Skeletal muscle satellite cell (primary cell): ENCODE measurements at regions not wholly inside any gene's neighbourhood (a gene's known extent, or its start where the extent isn't known, plus 50 kb on each side); places are given as distances from the start of the nearest gene placed in this dataset.
"Not testable (repeated sequence)": the region's sequence is repeated elsewhere in the genome, so short reads cannot be mapped to it uniquely, and the experiment has no call there.

Experiments used
- H3K27me3 ChIP-seq: 2 replicates; pipeline ENCODE4 v1.7.0; 2013; ENCODE audit warnings: low read length; ENCODE audit not compliant: control insufficient read depth, insufficient read depth
- H3K36me3 ChIP-seq: 2 replicates; pipeline ENCODE4 v1.7.0; 2013; ENCODE audit warnings: mild to moderate bottlenecking, control low read depth, low read length; ENCODE audit not compliant: insufficient read depth
- H3K4me1 ChIP-seq: 2 replicates; pipeline ENCODE4 v1.7.0; 2013; ENCODE audit warnings: low read length; ENCODE audit not compliant: control insufficient read depth, insufficient read depth
- H3K4me2 ChIP-seq: 2 replicates; pipeline ENCODE4 v1.7.0; 2013; ENCODE audit warnings: mild to moderate bottlenecking, low read length
- H3K4me3 ChIP-seq: 2 replicates; pipeline ENCODE4 v1.7.0; 2013; ENCODE audit warnings: low read length
- H3K9ac ChIP-seq: 2 replicates; pipeline ENCODE4 v1.7.0; 2013; ENCODE audit warnings: mild to moderate bottlenecking, low read depth, low read length, moderate library complexity
- H3K9me3 ChIP-seq: replicated peaks from 2 replicates; pipeline ENCODE4 v1.7.0; 2013; ENCODE audit warnings: mild to moderate bottlenecking, control low read depth, low read length

DNA sequence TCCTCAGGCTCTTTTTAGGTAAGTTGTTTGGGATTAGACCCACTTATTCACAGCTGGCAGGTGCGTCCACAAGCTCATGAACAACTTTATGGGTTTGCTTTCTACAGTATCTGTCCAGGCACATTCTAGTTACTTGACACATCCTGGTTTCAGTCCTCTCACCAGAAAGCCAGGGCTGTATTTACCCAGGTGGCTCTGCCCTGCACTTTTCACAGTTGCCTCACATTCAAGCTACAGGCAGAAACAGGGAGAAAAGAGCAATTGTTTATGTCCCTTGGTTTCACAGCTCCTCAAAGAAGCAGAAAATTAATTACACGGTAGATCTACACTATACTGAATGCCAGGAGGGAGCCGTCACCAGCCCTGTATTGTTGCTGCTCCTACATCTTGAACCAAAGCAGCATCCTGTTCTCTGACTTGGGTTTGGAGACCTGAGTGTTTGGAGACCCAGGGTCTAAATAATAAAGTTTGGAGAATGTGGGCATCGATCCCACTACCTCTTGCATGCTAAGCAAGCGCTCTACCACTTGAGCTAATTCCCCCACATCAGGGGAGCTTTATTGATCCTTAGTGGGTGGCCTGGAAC lies 159.2 kb upstream of the ZNF322 start:
- H3K36me3 ChIP-seq, H3K4me3 ChIP-seq, H3K4me2 ChIP-seq, H3K4me1 ChIP-seq, H3K9ac ChIP-seq, H3K27me3 ChIP-seq, H3K9me3 ChIP-seq: not testable (repeated sequence)

DNA sequence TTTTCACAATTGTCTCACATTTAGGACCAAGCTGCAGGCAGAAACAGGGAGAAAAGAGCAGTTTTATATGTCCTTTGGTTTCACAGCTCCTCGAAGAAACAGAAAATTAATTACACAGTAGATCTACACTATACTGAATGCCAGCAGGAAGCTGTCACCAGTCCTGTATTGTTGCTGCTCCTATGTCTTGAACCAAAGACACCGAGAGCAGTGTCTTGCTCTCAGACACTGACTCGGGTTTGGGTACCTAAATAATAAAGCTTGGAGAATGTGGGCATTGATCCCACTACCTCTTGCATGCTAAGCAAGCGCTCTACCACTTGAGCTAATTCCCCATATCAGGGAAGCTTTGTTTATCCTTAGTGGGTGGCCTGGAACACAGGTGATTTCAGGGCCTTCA lies 168.4 kb upstream of the ZNF322 start:
- H3K4me1 ChIP-seq, result not testable (repeated sequence)

DNA sequence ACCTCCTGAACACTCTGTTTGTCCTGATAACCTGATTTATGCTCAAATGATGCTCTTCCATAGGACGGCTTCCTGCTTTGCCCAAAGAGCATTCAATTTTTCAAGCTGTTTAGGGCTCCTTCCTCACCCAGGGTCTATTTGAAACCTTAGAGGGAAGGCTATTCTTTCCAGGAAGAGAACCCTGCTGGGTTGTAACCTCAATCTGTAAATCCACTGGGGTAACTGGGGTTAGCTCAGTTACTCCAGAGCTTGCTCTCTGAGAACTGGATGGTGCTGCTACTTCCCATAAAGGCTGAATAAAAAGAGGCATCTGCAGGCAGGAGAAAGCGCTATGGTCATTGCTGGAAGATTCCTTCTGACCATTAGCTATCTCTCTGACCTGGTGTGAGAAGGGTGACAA lies 169.9 kb upstream of the ZNF322 start:
- H3K27me3 ChIP-seq, H3K4me2 ChIP-seq, H3K4me1 ChIP-seq, H3K9ac ChIP-seq, H3K9me3 ChIP-seq, H3K4me3 ChIP-seq, H3K36me3 ChIP-seq: not testable (repeated sequence)

More for the DNA sequence above, 168.4 kb upstream of the ZNF322 start:
- not testable (repeated sequence) for H3K9me3 ChIP-seq, H3K4me3 ChIP-seq, H3K36me3 ChIP-seq, H3K9ac ChIP-seq, H3K27me3 ChIP-seq, H3K4me2 ChIP-seq

DNA sequence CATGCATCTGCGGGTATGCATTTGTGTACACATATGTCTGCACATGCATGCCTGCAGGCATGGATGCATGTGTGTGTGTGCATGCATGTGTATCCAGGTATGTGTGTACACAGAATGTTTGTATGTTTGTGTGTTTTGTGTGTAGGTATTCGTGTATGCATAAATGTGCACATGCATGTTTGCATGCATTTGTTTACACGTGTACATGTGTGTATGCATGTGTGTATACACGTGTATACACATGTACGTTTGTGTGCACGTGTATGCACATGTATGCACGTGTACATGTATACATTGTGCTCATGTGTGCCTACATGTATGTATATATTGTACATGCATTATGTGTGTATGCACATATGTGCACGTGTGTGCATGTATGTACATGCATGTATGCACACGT lies 171.4 kb upstream of the ZNF322 start:
- not testable (repeated sequence) for H3K4me1 ChIP-seq, H3K4me2 ChIP-seq, H3K36me3 ChIP-seq, H3K9ac ChIP-seq, H3K27me3 ChIP-seq, H3K9me3 ChIP-seq, H3K4me3 ChIP-seq

DNA sequence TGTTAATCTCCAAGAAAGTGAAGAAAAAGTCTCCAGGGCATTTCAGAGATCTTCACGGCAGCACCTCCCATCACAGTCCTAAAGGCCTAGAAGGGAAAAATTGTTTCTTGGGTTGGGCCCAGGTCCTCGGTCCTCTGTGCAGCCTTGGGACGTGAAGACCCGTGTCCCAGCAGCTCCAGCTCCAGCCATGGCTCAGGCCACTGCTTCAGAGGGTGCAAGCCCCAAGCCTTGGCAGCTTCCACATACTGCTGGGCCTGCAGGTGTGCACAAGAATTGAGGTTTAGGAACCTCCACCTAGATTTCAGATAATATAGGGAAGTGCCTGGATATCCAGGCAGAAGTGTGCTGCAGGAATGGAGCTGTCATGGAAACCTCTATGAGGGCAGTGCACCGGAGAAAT lies 176.2 kb upstream of the ZNF322 start:
- not testable (repeated sequence) for H3K9me3 ChIP-seq, H3K36me3 ChIP-seq, H3K9ac ChIP-seq, H3K4me3 ChIP-seq, H3K4me1 ChIP-seq, H3K27me3 ChIP-seq, H3K4me2 ChIP-seq

DNA sequence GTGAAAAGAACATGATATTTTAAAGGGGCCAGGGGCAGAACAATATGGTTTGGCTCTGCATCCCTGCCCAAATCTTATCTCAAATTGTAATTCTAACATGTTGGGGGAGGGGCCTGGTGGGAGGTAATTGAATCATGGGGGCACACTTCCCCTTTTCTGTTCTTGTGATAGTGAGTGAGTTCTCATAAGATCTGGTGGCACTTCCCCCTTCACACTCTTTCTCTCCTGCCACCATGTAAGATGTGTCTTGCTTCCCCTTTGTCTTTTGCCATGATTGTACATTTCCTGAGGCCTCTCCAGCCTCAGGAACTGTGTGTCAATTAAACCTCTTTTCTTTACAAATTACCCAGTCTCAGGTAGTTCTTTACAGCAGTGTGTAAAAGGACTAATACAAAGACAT lies 177.1 kb upstream of the ZNF322 start:
- H3K36me3 ChIP-seq, H3K9me3 ChIP-seq, H3K9ac ChIP-seq, H3K4me2 ChIP-seq, H3K4me1 ChIP-seq, H3K27me3 ChIP-seq, H3K4me3 ChIP-seq: not testable (repeated sequence)

DNA sequence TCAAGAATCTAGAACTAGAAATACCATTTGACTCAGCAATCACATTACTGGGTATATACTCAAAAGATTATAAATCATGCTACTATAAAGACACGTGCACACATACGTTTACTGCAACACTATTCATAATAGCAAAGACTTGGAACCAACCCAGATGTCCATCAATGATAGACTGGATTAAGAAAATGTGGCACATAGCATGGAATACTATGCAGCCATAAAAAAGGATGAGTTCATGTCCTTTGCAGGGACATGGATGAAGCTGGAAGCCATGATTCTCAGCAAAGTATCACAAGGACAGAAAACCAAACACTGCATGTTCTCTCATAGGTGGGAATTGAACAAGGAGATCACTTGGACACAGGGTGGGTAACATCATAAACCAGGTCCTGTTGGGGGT lies 185.3 kb upstream of the ZNF322 start:
- not testable (repeated sequence) for H3K9ac ChIP-seq

DNA sequence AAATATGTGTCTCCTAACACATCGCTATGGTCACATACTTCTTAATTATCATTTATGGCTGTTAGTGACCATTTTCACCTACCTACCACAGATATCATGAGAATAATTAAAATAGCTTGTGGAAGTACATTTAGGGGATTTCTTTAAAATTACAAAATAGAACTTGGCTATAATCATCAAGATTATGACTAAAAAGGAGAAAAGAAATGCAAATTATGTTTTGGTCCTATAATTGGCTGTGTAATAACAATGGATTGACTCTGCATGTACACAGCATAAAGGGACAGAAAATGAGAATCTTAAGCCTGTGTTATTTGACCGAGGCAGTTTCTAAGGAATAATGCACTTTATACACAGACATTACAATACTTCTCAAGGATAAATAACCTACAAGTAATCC lies 197.7 kb upstream of the ZNF322 start:
- not testable (repeated sequence) for H3K4me2 ChIP-seq, H3K27me3 ChIP-seq, H3K36me3 ChIP-seq, H3K9me3 ChIP-seq, H3K4me3 ChIP-seq, H3K9ac ChIP-seq, H3K4me1 ChIP-seq

More for the DNA sequence above, 185.3 kb upstream of the ZNF322 start:
- not testable (repeated sequence) for H3K4me2 ChIP-seq, H3K27me3 ChIP-seq, H3K4me3 ChIP-seq, H3K9me3 ChIP-seq, H3K36me3 ChIP-seq, H3K4me1 ChIP-seq

DNA sequence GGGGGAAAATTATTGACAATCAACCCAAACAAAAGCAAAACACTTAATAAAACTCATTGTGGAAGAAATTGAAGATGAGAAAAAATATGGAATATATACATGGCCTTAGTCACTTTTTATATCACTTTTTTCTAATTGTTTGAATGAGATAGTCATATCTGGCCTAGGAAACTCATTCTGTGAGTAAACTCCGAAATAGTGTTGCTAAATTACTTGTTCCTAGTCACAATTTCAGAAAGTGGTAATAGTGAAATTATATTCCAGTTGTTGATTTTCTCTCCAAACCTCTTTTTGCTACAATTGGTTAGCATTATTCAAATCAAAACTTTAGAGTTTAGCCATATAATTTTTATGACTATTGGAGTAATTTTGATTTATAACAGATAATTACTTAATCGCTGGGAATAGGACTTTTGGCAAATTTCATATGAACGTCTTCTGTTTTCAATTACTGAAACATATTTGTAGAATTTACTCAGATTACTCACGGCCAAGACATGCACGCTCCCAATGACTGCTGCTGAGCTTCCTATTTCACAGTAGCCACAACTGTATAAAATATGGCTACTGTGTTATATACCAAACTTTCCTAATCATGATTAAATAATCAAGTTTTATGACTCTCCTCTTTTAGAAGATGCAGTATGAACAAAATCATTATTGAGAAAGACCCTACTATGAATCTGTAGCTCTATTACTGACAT lies 199.7 kb upstream of the ZNF322 start:
- not testable (repeated sequence) for H3K9ac ChIP-seq, H3K4me3 ChIP-seq, H3K4me1 ChIP-seq, H3K36me3 ChIP-seq, H3K9me3 ChIP-seq, H3K4me2 ChIP-seq, H3K27me3 ChIP-seq

DNA sequence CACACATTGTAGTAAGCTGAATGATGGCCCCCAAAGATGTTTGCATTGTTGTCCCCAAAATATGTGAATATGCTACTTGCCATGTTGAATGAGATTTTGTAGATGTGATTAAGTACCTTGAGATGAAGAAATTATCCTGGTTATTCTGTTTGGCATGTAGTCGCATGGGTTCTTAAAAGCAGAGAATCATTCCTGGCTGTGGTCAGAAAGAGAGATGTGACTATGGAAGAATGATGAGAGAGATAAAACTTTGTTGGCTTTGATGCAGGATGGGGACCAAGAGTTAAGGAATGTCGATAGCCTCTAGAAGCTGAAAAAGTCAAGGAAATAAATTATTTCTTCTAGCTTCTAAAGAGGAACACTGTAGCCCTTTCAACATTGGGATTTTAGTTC lies 200.2 kb upstream of the ZNF322 start:
- not testable (repeated sequence) for H3K4me3 ChIP-seq, H3K27me3 ChIP-seq, H3K4me2 ChIP-seq, H3K9ac ChIP-seq, H3K4me1 ChIP-seq, H3K36me3 ChIP-seq, H3K9me3 ChIP-seq

DNA sequence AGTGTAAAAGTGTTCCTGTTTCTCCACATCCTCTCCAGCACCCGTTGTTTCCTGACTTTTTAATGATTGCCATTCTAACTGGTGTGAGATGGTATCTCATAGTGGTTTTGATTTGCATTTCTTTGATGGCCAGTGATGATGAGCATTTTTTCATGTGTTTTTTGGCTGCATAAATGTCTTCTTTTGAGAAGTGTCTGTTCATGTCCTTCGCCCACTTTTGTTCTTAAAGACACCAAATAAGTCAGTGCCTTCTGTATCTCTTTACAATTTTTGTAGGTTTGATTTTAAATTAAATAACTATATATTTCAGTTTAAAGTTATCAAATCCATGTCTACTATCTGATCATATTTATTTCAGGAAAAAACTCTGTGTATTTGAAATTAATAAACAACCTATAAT lies 202.4 kb upstream of the ZNF322 start:
- not testable (repeated sequence) for H3K9ac ChIP-seq, H3K36me3 ChIP-seq, H3K4me2 ChIP-seq, H3K9me3 ChIP-seq, H3K4me3 ChIP-seq, H3K27me3 ChIP-seq, H3K4me1 ChIP-seq

DNA sequence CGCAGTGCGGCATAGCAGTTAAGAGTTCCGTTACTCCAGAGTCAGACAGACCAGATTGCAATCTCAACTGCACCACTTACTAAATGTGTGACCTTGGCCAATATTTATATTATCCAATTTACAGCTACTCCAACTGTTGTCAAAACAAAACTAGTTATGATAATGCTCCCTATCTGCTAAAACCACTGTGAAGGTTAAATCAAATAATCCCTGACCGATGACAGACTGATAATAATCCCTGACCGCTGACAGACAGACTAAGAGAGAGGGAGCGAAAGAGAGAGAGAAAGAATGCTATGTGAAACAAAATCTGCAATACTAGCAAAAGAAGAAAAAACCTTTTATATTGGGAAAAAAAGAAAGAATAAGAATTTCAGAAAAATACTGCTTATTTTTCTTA lies 204.1 kb upstream of the ZNF322 start:
- not testable (repeated sequence) for H3K4me3 ChIP-seq, H3K4me1 ChIP-seq, H3K27me3 ChIP-seq, H3K36me3 ChIP-seq, H3K9me3 ChIP-seq, H3K9ac ChIP-seq, H3K4me2 ChIP-seq
